Activated CD4-positive, alpha-beta memory T cell treated with anti-CD3 and anti-CD28 coated beads, Interleukin-2, amount 10 ng/mL, durations not matched to agents 7 days and 5 days (primary cell): ENCODE measurements at regions not wholly inside any gene's neighbourhood (a gene's known extent, or its start where the extent isn't known, plus 50 kb on each side); places are given as distances from the start of the nearest gene placed in this dataset.

Experiments
- CTCF ChIA-PET: fragments of 350-600 bp; sonication (Branson Sonifier 250); formaldehyde crosslinking; loops from one replicate; lab custom pipeline; 2021; ENCODE audit warnings: antibody characterized with exemption, inconsistent platforms; lab: Charles Lee
- POLR2A ChIA-PET: fragments of 350-600 bp; sonication (Branson Sonifier 250); formaldehyde crosslinking; loops from one replicate; lab custom pipeline; 2021; ENCODE audit warnings: antibody characterized with exemption; lab: Charles Lee
- DNase-seq: peaks from one replicate; pipeline ENCODE4 v3.0.0-alpha.2; 2020
- H3K27ac Mint-ChIP-seq: one replicate; pipeline ENCODE4 v1.8.0; 2021; ENCODE audit warnings: mild to moderate bottlenecking, mixed read lengths
- H3K27me3 Mint-ChIP-seq: one replicate; pipeline ENCODE4 v1.8.0; 2021; ENCODE audit warnings: mixed read lengths
- H3K36me3 Mint-ChIP-seq: one replicate; pipeline ENCODE4 v1.8.0; 2021; ENCODE audit warnings: low read depth, mixed read lengths
- H3K4me1 Mint-ChIP-seq: one replicate; pipeline ENCODE4 v1.8.0; 2021; ENCODE audit warnings: mixed read lengths
- H3K4me3 Mint-ChIP-seq: one replicate; pipeline ENCODE4 v1.8.0; 2021; ENCODE audit warnings: mild to moderate bottlenecking, mixed read lengths
- H3K9me3 Mint-ChIP-seq: one replicate; pipeline ENCODE4 v1.8.0; 2021; ENCODE audit warnings: mixed read lengths

- POLR2A ChIA-PET: no interaction called here
- H3K27me3 Mint-ChIP-seq: no peaks in the 10 kb centered on the region
- H3K9me3 Mint-ChIP-seq: no peaks in the 10 kb centered on the region
- H3K27ac Mint-ChIP-seq: no peak overlapping the region
- CTCF ChIA-PET: no interaction called here
- H3K4me3 Mint-ChIP-seq: no peak overlapping the region
- DNase-seq: no peak
- no peaks in the 10 kb centered on the region for H3K4me1 Mint-ChIP-seq
- H3K36me3 Mint-ChIP-seq: no peaks in the 10 kb centered on the region
Measured at GRCh38 chr21:26784974-26785373, 60.2 kb downstream of the ADAMTS1 start.

GRCh38 chr21:26783466-26784195, 61.6 kb downstream of the ADAMTS1 start:
- CTCF ChIA-PET: no interaction called here
- POLR2A ChIA-PET: no interaction called here
- H3K36me3 Mint-ChIP-seq: no peaks in the 10 kb centered on the region
- no peaks in the 10 kb centered on the region for H3K9me3 Mint-ChIP-seq
- H3K27ac Mint-ChIP-seq: no peak overlapping the region
- no peak overlapping the region for H3K4me3 Mint-ChIP-seq
- DNase-seq: no peak
- H3K27me3 Mint-ChIP-seq: no peaks in the 10 kb centered on the region
- H3K4me1 Mint-ChIP-seq: no peaks in the 10 kb centered on the region

GRCh38 chr21:26782747-26783146, 62.5 kb downstream of the ADAMTS1 start:
- Mint-ChIP-seq H3K4me1 (no peaks in the 10 kb centered on the region), H3K9me3 (no peaks in the 10 kb centered on the region), H3K4me3 (no peak overlapping the region), H3K27ac (no peak overlapping the region), H3K27me3 (no peaks in the 10 kb centered on the region), H3K36me3 (no peaks in the 10 kb centered on the region)
- ChIA-PET CTCF (no interaction called here), POLR2A (no interaction called here)
- no peak for DNase-seq

- POLR2A ChIA-PET: no interaction called here
- no peak overlapping the region for H3K27ac Mint-ChIP-seq
- no peak overlapping the region for H3K4me3 Mint-ChIP-seq
- H3K4me1 Mint-ChIP-seq: no peaks in the 10 kb centered on the region
- CTCF ChIA-PET: no interaction called here
- H3K27me3 Mint-ChIP-seq: no peaks in the 10 kb centered on the region
- no peak for DNase-seq
- H3K36me3 Mint-ChIP-seq: no peaks in the 10 kb centered on the region
- H3K9me3 Mint-ChIP-seq: no peaks in the 10 kb centered on the region
Measured at GRCh38 chr21:26782331-26782730, 62.9 kb downstream of the ADAMTS1 start.

- H3K4me3 Mint-ChIP-seq: no peak overlapping the region
- H3K9me3 Mint-ChIP-seq: no peaks in the 10 kb centered on the region
- H3K36me3 Mint-ChIP-seq: no peaks in the 10 kb centered on the region
- H3K27ac Mint-ChIP-seq: no peak overlapping the region
- CTCF ChIA-PET: no interaction called here
- no peaks in the 10 kb centered on the region for H3K27me3 Mint-ChIP-seq
- no peaks in the 10 kb centered on the region for H3K4me1 Mint-ChIP-seq
- DNase-seq: no peak
- POLR2A ChIA-PET: no interaction called here
Measured at GRCh38 chr21:26781331-26781730, 63.9 kb downstream of the ADAMTS1 start.

GRCh38 chr21:26777166-26777565, 68.0 kb downstream of the ADAMTS1 start:
- Mint-ChIP-seq H3K4me3 (no peak overlapping the region), H3K36me3 (no peaks in the 10 kb centered on the region), H3K27me3 (no peaks in the 10 kb centered on the region), H3K9me3 (no peaks in the 10 kb centered on the region), H3K27ac (no peak overlapping the region), H3K4me1 (no peaks in the 10 kb centered on the region)
- no peak for DNase-seq
- ChIA-PET CTCF (no interaction called here), POLR2A (no interaction called here)

- H3K4me1 Mint-ChIP-seq: no peaks in the 10 kb centered on the region
- H3K27ac Mint-ChIP-seq: no peak overlapping the region
- ChIA-PET POLR2A (no interaction called here), CTCF (no interaction called here)
- H3K4me3 Mint-ChIP-seq: no peak overlapping the region
- no peaks in the 10 kb centered on the region for H3K9me3 Mint-ChIP-seq
- peaks cover 1% of the 10 kb centered on the region for H3K27me3 Mint-ChIP-seq
- no peak for DNase-seq
- H3K36me3 Mint-ChIP-seq: no peaks in the 10 kb centered on the region
Measured at GRCh38 chr21:26776310-26777021, 68.7 kb downstream of the ADAMTS1 start.

- ChIA-PET CTCF (no interaction called here), POLR2A (no interaction called here)
- Mint-ChIP-seq H3K27ac (no peak overlapping the region), H3K4me3 (no peak overlapping the region), H3K27me3 (peaks cover 4% of the 10 kb centered on the region), H3K4me1 (no peaks in the 10 kb centered on the region), H3K36me3 (no peaks in the 10 kb centered on the region), H3K9me3 (no peaks in the 10 kb centered on the region)
- no peak for DNase-seq
Measured at GRCh38 chr21:26773058-26773457, 72.2 kb downstream of the ADAMTS1 start.

GRCh38 chr21:26769613-26770188, 75.5 kb downstream of the ADAMTS1 start:
- Mint-ChIP-seq H3K4me3 (no peak overlapping the region), H3K27ac (no peak overlapping the region), H3K9me3 (no peaks in the 10 kb centered on the region), H3K4me1 (no peaks in the 10 kb centered on the region), H3K36me3 (no peaks in the 10 kb centered on the region), H3K27me3 (peaks cover 4% of the 10 kb centered on the region)
- ChIA-PET POLR2A (no interaction called here), CTCF (no interaction called here)
- no peak for DNase-seq

- Mint-ChIP-seq H3K4me3 (no peak overlapping the region), H3K4me1 (no peaks in the 10 kb centered on the region), H3K27me3 (peaks cover 4% of the 10 kb centered on the region), H3K9me3 (no peaks in the 10 kb centered on the region), H3K27ac (no peak overlapping the region), H3K36me3 (no peaks in the 10 kb centered on the region)
- DNase-seq: no peak
- ChIA-PET POLR2A (no interaction called here), CTCF (no interaction called here)
Measured at GRCh38 chr21:26766826-26767325, 78.3 kb downstream of the ADAMTS1 start.

- no peak for DNase-seq
- ChIA-PET POLR2A (no interaction called here), CTCF (no interaction called here)
- Mint-ChIP-seq H3K4me1 (no peaks in the 10 kb centered on the region), H3K9me3 (no peaks in the 10 kb centered on the region), H3K27me3 (no peaks in the 10 kb centered on the region), H3K36me3 (no peaks in the 10 kb centered on the region), H3K27ac (no peak overlapping the region), H3K4me3 (no peak overlapping the region)
Measured at GRCh38 chr21:26761174-26761915, 83.9 kb downstream of the ADAMTS1 start.

- H3K4me1 Mint-ChIP-seq: no peaks in the 10 kb centered on the region
- no peak overlapping the region for H3K4me3 Mint-ChIP-seq
- POLR2A ChIA-PET: no interaction called here
- H3K27ac Mint-ChIP-seq: no peak overlapping the region
- H3K36me3 Mint-ChIP-seq: no peaks in the 10 kb centered on the region
- CTCF ChIA-PET: no interaction called here
- H3K9me3 Mint-ChIP-seq: no peaks in the 10 kb centered on the region
- no peaks in the 10 kb centered on the region for H3K27me3 Mint-ChIP-seq
- no peak for DNase-seq
Measured at GRCh38 chr21:26759731-26760130, 85.5 kb downstream of the ADAMTS1 start.
